Endodermal cell (in vitro differentiated cells): ENCODE measurements at regions not wholly inside any gene's neighbourhood (a gene's known extent, or its start where the extent isn't known, plus 50 kb on each side); places are given as distances from the start of the nearest gene placed in this dataset.

Experiments used
- DNase-seq: peaks from one replicate; pipeline ENCODE4 v3.0.0-alpha.2; 2017
- H3K27ac ChIP-seq: 2 replicates; pipeline ENCODE4 v1.5.1; 2013; ENCODE audit warnings: mild to moderate bottlenecking, low read depth, low read length, moderate library complexity
- H3K27me3 ChIP-seq: 2 replicates; pipeline ENCODE4 v1.6.1; 2013; ENCODE audit warnings: mild to moderate bottlenecking, low read length, moderate library complexity; ENCODE audit not compliant: insufficient read depth, control insufficient read depth, poor library complexity, severe bottlenecking
- H3K36me3 ChIP-seq: 2 replicates; pipeline ENCODE4 v1.7.0; 2013; ENCODE audit warnings: mild to moderate bottlenecking, low read length, moderate library complexity; ENCODE audit not compliant: control insufficient read depth, insufficient read depth
- H3K4me1 ChIP-seq: one replicate; pipeline ENCODE4 v1.7.0; 2013; ENCODE audit warnings: low read length; ENCODE audit not compliant: control insufficient read depth, insufficient read depth
- H3K4me3 ChIP-seq: 2 replicates; pipeline ENCODE4 v1.5.1; 2013; ENCODE audit warnings: mild to moderate bottlenecking, low read length, moderate library complexity
- H3K9ac ChIP-seq: 2 replicates; pipeline ENCODE4 v1.6.1; 2013; ENCODE audit warnings: mild to moderate bottlenecking, low read length, moderate library complexity; ENCODE audit not compliant: poor library complexity, severe bottlenecking; ENCODE audit errors: extremely low read depth
- H3K9me3 ChIP-seq: 2 replicates; pipeline ENCODE4 v1.6.1; 2013; ENCODE audit warnings: mild to moderate bottlenecking, low read length, moderate library complexity; ENCODE audit not compliant: control insufficient read depth
- H3K27ac Mint-ChIP-seq: 2 replicates; pipeline ENCODE4 v1.8.0; 2020; ENCODE audit warnings: mixed read lengths
- H3K27me3 Mint-ChIP-seq: 2 replicates; pipeline ENCODE4 v1.8.0; 2021; ENCODE audit warnings: mild to moderate bottlenecking, mixed read lengths; ENCODE audit not compliant: insufficient read depth
- H3K36me3 Mint-ChIP-seq: 2 replicates; pipeline ENCODE4 v1.8.0; 2020; ENCODE audit warnings: low read depth, mixed read lengths
- H3K4me1 Mint-ChIP-seq: 2 replicates; pipeline ENCODE4 v1.8.0; 2020; ENCODE audit warnings: mixed read lengths
- H3K4me3 Mint-ChIP-seq: 2 replicates; pipeline ENCODE4 v1.8.0; 2020; ENCODE audit warnings: mild to moderate bottlenecking, moderate library complexity, mixed read lengths
- H3K9me3 Mint-ChIP-seq: 2 replicates; pipeline ENCODE4 v1.8.0; 2020; ENCODE audit warnings: mild to moderate bottlenecking, mixed read lengths
- WGBS, 2 experiments: methylation state at CpG; one replicate each; pipeline versions ENCODE4 v1.1.5 to v1.1.7; 2013; ENCODE audit warnings: missing lambda C conversion rate in 2 of 2, mixed read lengths in 1 of 2; ENCODE audit not compliant: insufficient coverage in 1 of 2, insufficient read length in 1 of 2; 5-methylcytosine and 5-hydroxymethylcytosine counted together
- TF ChIP-seq, protein P1 (sequence below): fragments of 200-600 bp; sonication (generic); conservative IDR thresholded peaks from 2 replicates; pipeline ENCODE4 v1.5.0; 2021; ENCODE audit warnings: antibody characterized with exemption, mild to moderate bottlenecking

DNA sequence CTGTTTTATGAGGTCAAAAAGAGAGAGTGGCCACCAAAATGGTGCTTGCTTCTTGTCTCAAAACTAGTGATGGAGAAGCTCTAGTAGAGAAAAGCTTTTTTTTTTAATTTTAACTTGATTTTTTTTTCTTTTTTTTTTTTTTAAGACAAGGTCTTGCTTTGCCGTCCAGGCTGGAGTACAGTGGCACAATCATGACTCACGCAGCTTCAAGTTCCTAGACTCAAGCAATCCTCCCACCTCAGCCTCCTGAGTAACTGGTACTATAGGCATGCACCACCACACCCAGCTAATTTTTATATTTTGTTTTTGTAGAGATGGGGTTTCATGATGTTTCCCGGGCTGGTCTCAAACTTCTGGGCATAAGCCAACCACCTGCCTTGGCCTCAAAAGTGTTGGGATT, 279.0 kb downstream of the TBC1D4 start:
- H3K4me3 ChIP-seq, result no peak overlapping the region
- Mint-ChIP-seq H3K27me3 (no peaks in the 10 kb centered on the region), H3K4me3 (no peak overlapping the region), H3K9me3 (peaks cover 16% of the 10 kb centered on the region), H3K36me3 (no peaks in the 10 kb centered on the region), H3K4me1 (no peaks in the 10 kb centered on the region), H3K27ac (no peak overlapping the region)
- peaks cover 9% of the 10 kb centered on the region for H3K9me3 ChIP-seq
- H3K36me3 ChIP-seq, result no peaks in the 10 kb centered on the region
- 60 to 87% methylated on average over 1 to 3 of the region's 3 CpGs for WGBS, 2 experiments
- no peaks in the 10 kb centered on the region for H3K27me3 ChIP-seq
- no peaks in the 10 kb centered on the region for H3K4me1 ChIP-seq
- no peak for DNase-seq
- TF ChIP-seq, protein P1, sequence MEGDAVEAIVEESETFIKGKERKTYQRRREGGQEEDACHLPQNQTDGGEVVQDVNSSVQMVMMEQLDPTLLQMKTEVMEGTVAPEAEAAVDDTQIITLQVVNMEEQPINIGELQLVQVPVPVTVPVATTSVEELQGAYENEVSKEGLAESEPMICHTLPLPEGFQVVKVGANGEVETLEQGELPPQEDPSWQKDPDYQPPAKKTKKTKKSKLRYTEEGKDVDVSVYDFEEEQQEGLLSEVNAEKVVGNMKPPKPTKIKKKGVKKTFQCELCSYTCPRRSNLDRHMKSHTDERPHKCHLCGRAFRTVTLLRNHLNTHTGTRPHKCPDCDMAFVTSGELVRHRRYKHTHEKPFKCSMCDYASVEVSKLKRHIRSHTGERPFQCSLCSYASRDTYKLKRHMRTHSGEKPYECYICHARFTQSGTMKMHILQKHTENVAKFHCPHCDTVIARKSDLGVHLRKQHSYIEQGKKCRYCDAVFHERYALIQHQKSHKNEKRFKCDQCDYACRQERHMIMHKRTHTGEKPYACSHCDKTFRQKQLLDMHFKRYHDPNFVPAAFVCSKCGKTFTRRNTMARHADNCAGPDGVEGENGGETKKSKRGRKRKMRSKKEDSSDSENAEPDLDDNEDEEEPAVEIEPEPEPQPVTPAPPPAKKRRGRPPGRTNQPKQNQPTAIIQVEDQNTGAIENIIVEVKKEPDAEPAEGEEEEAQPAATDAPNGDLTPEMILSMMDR, result no peak
- H3K27ac ChIP-seq, result no peak overlapping the region
- H3K9ac ChIP-seq, result no peak overlapping the region

DNA sequence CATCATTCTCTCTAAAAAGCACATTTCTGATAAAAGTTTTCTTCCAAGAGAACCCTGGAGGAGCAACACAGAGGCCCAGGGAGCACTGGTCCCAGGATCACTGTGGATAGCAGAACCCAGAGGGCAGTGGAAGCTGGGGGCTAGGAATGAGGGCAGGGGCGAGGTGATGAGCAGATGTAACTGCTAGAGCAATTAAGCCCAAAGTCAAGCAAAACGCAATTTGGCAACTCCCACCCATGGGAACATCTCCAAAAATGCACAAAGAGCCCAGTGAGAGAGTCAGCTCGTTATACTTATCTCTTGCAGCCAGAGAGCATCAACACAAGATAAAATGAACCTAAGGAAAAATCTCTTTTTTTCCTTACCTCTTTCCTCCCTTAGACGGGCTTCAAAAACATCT, 284.2 kb downstream of the TBC1D4 start:
- WGBS, 2 experiments, result 85 to 89% methylated on average over 1 to 4 of the region's 4 CpGs
- Histone ChIP-seq H3K27ac (no peak overlapping the region), H3K4me1 (no peaks in the 10 kb centered on the region), H3K9me3 (no peaks in the 10 kb centered on the region), H3K9ac (no peak overlapping the region), H3K36me3 (no peaks in the 10 kb centered on the region), H3K4me3 (no peak overlapping the region), H3K27me3 (no peaks in the 10 kb centered on the region)
- Mint-ChIP-seq H3K36me3 (no peaks in the 10 kb centered on the region), H3K27me3 (no peaks in the 10 kb centered on the region), H3K27ac (no peak overlapping the region), H3K4me3 (no peak overlapping the region), H3K4me1 (no peaks in the 10 kb centered on the region), H3K9me3 (no peaks in the 10 kb centered on the region)
- DNase-seq, result no peak
- TF ChIP-seq, protein P1, result no peak

DNA sequence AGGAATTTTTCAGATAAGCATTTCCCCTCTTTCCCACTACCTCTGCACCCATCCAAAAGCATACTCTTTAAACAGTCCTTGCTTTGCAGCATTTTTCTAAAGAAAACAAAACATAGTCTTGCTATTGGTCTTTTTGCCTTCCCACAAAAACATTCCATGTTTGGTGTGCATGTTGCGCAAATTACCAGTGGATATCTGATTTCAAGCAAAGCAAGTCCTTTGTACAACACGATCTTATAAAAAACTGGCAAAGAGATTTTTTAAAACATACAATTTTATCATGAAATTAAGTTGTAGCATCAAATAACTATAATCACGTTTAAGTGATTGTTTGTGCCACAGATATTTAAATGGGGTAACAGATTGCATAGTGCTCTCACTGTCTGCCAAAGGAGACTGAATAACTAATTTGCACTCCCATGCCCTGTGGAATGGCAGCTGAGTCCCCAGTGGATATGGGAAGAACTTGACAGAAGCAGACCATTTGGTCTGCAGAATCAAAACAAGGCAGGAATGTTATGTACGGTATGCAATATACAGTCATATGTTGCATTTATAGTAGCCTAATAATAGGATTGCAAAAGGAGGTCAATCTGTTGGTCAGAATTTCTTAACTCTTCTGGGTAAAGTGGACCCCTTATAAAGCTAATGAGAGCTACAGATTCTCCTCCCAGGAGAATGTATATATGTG, 285.7 kb downstream of the TBC1D4 start:
- 84 to 89% methylated on average over 2 to 4 of the region's 4 CpGs for WGBS, 2 experiments
- no peaks in the 10 kb centered on the region for H3K27me3 Mint-ChIP-seq
- Histone ChIP-seq H3K9ac (no peak overlapping the region), H3K36me3 (no peaks in the 10 kb centered on the region), H3K9me3 (no peaks in the 10 kb centered on the region), H3K4me1 (no peaks in the 10 kb centered on the region), H3K27me3 (no peaks in the 10 kb centered on the region), H3K4me3 (no peak overlapping the region), H3K27ac (peak overlapping the region; percentile 91)
- TF ChIP-seq, protein P1, result no peak
- no peaks in the 10 kb centered on the region for H3K4me1 Mint-ChIP-seq
- DNase-seq, result no peak
- no peaks in the 10 kb centered on the region for H3K36me3 Mint-ChIP-seq
- no peak overlapping the region for H3K4me3 Mint-ChIP-seq
- H3K27ac Mint-ChIP-seq, result no peak overlapping the region
- H3K9me3 Mint-ChIP-seq, result no peaks in the 10 kb centered on the region
